ENCODE measurements at regions not wholly inside any gene's neighbourhood (a gene's known extent, or its start where the extent isn't known, plus 50 kb on each side); places are given as distances from the start of the nearest gene placed in this dataset.

GRCh38 chr15:25137013-25137412, 182.2 kb downstream of the SNRPN start:
- TF ChIP-seq CTCF (IDR thresholded peaks at IDR 0.05), result no peak
- TF ChIP-seq POLR2A (IDR thresholded peaks at IDR 0.05), result no peak
- no peak for TF ChIP-seq POLR2AphosphoS5 (IDR thresholded peaks at IDR 0.05; ENCODE audit: insufficient read depth in 1 of 2, low read depth in 1 of 2)

Measured in vagina (tissue), 2 donors.